WTC11 (cell line): ENCODE measurements at regions not wholly inside any gene's neighbourhood (a gene's known extent, or its start where the extent isn't known, plus 50 kb on each side); places are given as distances from the start of the nearest gene placed in this dataset.

ENCODE experiments used
- ATF1 ChIP-seq: sonication (generic); formaldehyde crosslinking; IDR thresholded peaks from 2 replicates; pipeline ENCODE4 v1.8.1; 2023; ENCODE audit warnings: mild to moderate bottlenecking, moderate library complexity, missing genetic modification reagents
- TEAD4 ChIP-seq: sonication (generic); formaldehyde crosslinking; IDR thresholded peaks from 2 replicates; pipeline ENCODE4 v1.8.0; 2022; ENCODE audit warnings: mild to moderate bottlenecking, missing genetic modification reagents
- TP53 ChIP-seq: sonication (generic); formaldehyde crosslinking; IDR thresholded peaks from 2 replicates; pipeline ENCODE4 v1.8.1; 2023; ENCODE audit warnings: mild to moderate bottlenecking, missing genetic modification reagents
- TF ChIP-seq, protein P1 (sequence below): sonication (generic); formaldehyde crosslinking; IDR thresholded peaks from 2 replicates; pipeline ENCODE4 v1.8.1; 2023; ENCODE audit warnings: mild to moderate bottlenecking, missing genetic modification reagents
- TF ChIP-seq, protein P2 (sequence below): fragments of 200-600 bp; IDR thresholded peaks from 2 replicates; pipeline ENCODE4 v1.8.0; 2022; ENCODE audit warnings: antibody characterized with exemption

DNA sequence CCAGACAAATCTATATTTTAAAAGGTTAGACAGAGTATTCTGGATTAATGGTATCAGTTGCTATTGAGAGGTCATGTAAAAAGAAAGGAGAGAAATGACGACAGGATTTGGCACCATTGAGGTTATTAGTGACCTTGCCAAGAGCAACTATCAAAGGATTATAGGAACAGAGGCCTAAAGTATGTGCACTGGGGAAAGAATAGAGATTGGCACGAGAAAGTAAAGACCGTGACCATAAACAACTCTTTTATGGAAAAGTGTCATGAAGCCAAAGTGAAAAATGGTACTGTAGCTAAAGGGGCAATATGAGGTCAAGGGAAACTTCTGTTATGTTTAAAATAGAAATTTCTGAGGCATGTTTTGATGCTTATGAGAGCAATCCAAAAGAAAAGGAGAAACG, 115.2 kb upstream of the KIF2B start:
- TF ChIP-seq, protein P1, sequence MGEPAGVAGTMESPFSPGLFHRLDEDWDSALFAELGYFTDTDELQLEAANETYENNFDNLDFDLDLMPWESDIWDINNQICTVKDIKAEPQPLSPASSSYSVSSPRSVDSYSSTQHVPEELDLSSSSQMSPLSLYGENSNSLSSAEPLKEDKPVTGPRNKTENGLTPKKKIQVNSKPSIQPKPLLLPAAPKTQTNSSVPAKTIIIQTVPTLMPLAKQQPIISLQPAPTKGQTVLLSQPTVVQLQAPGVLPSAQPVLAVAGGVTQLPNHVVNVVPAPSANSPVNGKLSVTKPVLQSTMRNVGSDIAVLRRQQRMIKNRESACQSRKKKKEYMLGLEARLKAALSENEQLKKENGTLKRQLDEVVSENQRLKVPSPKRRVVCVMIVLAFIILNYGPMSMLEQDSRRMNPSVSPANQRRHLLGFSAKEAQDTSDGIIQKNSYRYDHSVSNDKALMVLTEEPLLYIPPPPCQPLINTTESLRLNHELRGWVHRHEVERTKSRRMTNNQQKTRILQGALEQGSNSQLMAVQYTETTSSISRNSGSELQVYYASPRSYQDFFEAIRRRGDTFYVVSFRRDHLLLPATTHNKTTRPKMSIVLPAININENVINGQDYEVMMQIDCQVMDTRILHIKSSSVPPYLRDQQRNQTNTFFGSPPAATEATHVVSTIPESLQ (CRISPR knock-in tag): no peak
- TF ChIP-seq, protein P2, sequence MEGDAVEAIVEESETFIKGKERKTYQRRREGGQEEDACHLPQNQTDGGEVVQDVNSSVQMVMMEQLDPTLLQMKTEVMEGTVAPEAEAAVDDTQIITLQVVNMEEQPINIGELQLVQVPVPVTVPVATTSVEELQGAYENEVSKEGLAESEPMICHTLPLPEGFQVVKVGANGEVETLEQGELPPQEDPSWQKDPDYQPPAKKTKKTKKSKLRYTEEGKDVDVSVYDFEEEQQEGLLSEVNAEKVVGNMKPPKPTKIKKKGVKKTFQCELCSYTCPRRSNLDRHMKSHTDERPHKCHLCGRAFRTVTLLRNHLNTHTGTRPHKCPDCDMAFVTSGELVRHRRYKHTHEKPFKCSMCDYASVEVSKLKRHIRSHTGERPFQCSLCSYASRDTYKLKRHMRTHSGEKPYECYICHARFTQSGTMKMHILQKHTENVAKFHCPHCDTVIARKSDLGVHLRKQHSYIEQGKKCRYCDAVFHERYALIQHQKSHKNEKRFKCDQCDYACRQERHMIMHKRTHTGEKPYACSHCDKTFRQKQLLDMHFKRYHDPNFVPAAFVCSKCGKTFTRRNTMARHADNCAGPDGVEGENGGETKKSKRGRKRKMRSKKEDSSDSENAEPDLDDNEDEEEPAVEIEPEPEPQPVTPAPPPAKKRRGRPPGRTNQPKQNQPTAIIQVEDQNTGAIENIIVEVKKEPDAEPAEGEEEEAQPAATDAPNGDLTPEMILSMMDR: no peak
- no peak for TF ChIP-seq TP53 (CRISPR knock-in tag)
- TF ChIP-seq ATF1: no peak
- TF ChIP-seq TEAD4 (CRISPR knock-in tag): no peak
